Naive thymus-derived CD4-positive, alpha-beta T cell (primary cell): ENCODE measurements at regions not wholly inside any gene's neighbourhood (a gene's known extent, or its start where the extent isn't known, plus 50 kb on each side); places are given as distances from the start of the nearest gene placed in this dataset.

Experiments used
- ATAC-seq: fragments of 150-1000 bp; cut with Tn5 transposase; 2 replicates; pipeline ENCODE4 v1.10.0; 2021; ENCODE audit warnings: mild to moderate bottlenecking, moderate library complexity
- CTCF ChIA-PET: fragments of 350-600 bp; sonication (Branson Sonifier 250); formaldehyde crosslinking; loops from one replicate; lab custom pipeline; 2021; ENCODE audit warnings: antibody characterized with exemption; lab: Charles Lee
- POLR2A ChIA-PET: fragments of 350-600 bp; sonication (Branson Sonifier 250); formaldehyde crosslinking; loops from one replicate; lab custom pipeline; 2021; ENCODE audit warnings: antibody characterized with exemption, inconsistent platforms; lab: Charles Lee
- DNase-seq, 9 donors: peaks; one replicate each; pipeline versions ENCODE4 v3.0.0 to v3.0.0-alpha.2; 2020 to 2022; ENCODE audit warnings: mixed read lengths in 1 of 9
- H3K27ac ChIP-seq: one replicate; pipeline ENCODE4 v1.7.0; 2013; ENCODE audit warnings: mild to moderate bottlenecking, low read depth, low read length, moderate library complexity
- H3K27me3 ChIP-seq, 2 donors: one replicate each; pipeline ENCODE4 v1.7.0; 2013; ENCODE audit warnings: low read length in 2 of 2, mild to moderate bottlenecking in 2 of 2, moderate library complexity in 2 of 2; ENCODE audit not compliant: control insufficient read depth in 2 of 2, insufficient read depth in 2 of 2
- H3K36me3 ChIP-seq, 3 experiments: 1 replicate in 2 of 3; 2 replicates in 1 of 3; pipeline ENCODE4 v1.7.0; 2013; ENCODE audit warnings: low read length in 3 of 3, mild to moderate bottlenecking in 3 of 3, moderate library complexity in 1 of 3; ENCODE audit not compliant: insufficient read depth in 3 of 3, control insufficient read depth in 2 of 3
- H3K4me1 ChIP-seq, 2 donors: one replicate each; pipeline ENCODE4 v1.7.0; 2013; ENCODE audit warnings: low read length in 2 of 2, mild to moderate bottlenecking in 2 of 2, moderate library complexity in 1 of 2; ENCODE audit not compliant: control insufficient read depth in 2 of 2, insufficient read depth in 2 of 2
- H3K4me3 ChIP-seq: 2 replicates; pipeline ENCODE4 v1.7.0; 2013; ENCODE audit warnings: mild to moderate bottlenecking, low read length
- H3K9me3 ChIP-seq, 3 experiments: 1 replicate in 2 of 3; 2 replicates in 1 of 3; pipeline ENCODE4 v1.7.0; 2013; ENCODE audit warnings: low read length in 3 of 3; ENCODE audit not compliant: control insufficient read depth in 2 of 3
- H3K27ac Mint-ChIP-seq, 9 donors: one replicate each; pipeline ENCODE4 v1.8.0; 2020 to 2022; ENCODE audit warnings: mixed read lengths in 9 of 9, mild to moderate bottlenecking in 8 of 9, moderate library complexity in 5 of 9, inconsistent platforms in 2 of 9
- H3K27me3 Mint-ChIP-seq, 5 donors: one replicate each; pipeline ENCODE4 v1.8.0; 2021 to 2022; ENCODE audit warnings: mixed read lengths in 5 of 5, mild to moderate bottlenecking in 1 of 5
- H3K36me3 Mint-ChIP-seq, 5 donors: one replicate each; pipeline ENCODE4 v1.8.0; 2020 to 2022; ENCODE audit warnings: mixed read lengths in 5 of 5, mild to moderate bottlenecking in 3 of 5, inconsistent platforms in 1 of 5
- H3K4me1 Mint-ChIP-seq, 7 donors: one replicate each; pipeline ENCODE4 v1.8.0; 2020 to 2022; ENCODE audit warnings: mixed read lengths in 7 of 7, mild to moderate bottlenecking in 3 of 7, inconsistent platforms in 1 of 7
- H3K4me3 Mint-ChIP-seq, 10 donors: one replicate each; pipeline ENCODE4 v1.8.0; 2020 to 2022; ENCODE audit warnings: mild to moderate bottlenecking in 10 of 10, mixed read lengths in 10 of 10, moderate library complexity in 6 of 10, inconsistent platforms in 2 of 10
- H3K9me3 Mint-ChIP-seq, 11 donors: one replicate each; pipeline ENCODE4 v1.8.0; 2020 to 2022; ENCODE audit warnings: mixed read lengths in 11 of 11, mild to moderate bottlenecking in 4 of 11, inconsistent platforms in 1 of 11, moderate library complexity in 1 of 11
- intact Hi-C, 2 donors: fragments of 100-400 bp; cut with micrococcal nuclease; formaldehyde crosslinking; loops; one replicate each; pipeline ENCODE4 v1.15.1; 2023

DNA sequence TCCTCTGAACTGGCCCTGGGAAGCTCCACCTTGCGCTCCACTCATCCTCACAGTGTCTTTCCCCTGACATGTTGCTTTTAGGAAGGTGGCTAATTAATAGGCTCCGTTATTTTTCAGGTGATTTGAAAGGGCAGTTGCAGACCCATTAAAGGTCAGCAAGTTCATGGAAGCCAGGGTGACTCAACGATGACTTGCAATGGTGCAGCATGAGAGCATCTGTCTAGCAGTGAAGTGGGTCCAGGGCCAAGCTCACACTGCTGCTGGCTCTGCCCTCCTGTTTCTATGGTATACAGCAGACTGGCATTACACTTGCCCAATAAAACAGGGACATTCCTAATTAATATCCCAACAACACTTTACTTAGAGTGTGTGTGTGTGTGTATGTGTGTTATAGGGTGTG lies 68.8 kb upstream of the WDR11 start:
- H3K9me3 ChIP-seq = no peaks in the 10 kb centered on the region
- no peak overlapping the region for H3K4me3 Mint-ChIP-seq
- no peak overlapping the region for H3K27ac ChIP-seq
- H3K36me3 ChIP-seq = no peaks in the 10 kb centered on the region
- no peak for DNase-seq
- peaks cover 0 to 6% (median 0%) of the 10 kb centered on the region in 11 donors for H3K9me3 Mint-ChIP-seq
- H3K4me1 Mint-ChIP-seq = no peaks in the 10 kb centered on the region
- H3K36me3 Mint-ChIP-seq = no peaks in the 10 kb centered on the region
- no peak for ATAC-seq
- peaks cover 0 to 8% (median 5%) of the 10 kb centered on the region in 5 donors for H3K27me3 Mint-ChIP-seq
- ChIA-PET POLR2A (no interaction called here), CTCF (no interaction called here)
- no peak overlapping the region for H3K27ac Mint-ChIP-seq
- H3K4me3 ChIP-seq = no peak overlapping the region
- peaks cover 0 to 4% of the 10 kb centered on the region in 2 donors for H3K27me3 ChIP-seq
- intact Hi-C loops = no loop called here
- H3K4me1 ChIP-seq = no peaks in the 10 kb centered on the region

DNA sequence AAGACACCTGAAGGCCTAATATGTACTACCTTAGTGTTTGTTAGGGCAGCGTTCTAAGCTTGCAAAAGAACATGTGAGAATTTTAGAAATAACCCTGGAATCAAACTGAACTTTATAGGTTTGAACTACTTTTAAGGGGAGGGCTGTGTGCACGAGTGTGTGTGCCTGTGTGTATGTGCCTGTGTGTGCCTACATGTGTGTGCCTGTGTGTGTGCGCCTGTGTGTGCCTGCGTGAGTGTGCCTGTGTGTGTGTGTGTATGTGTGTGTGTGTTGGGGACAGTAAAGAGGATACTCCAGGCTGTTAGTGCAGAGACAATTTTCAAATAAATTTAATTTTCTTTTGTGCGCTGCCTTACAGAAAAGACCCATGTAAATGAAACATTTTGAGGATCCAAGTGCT lies 68.1 kb upstream of the WDR11 start:
- intact Hi-C loops = no loop called here
- Mint-ChIP-seq H3K27me3 (peaks cover 0 to 8% (median 0%) of the 10 kb centered on the region in 5 donors), H3K4me3 (no peak overlapping the region), H3K9me3 (peaks cover 0 to 6% (median 0%) of the 10 kb centered on the region in 11 donors), H3K36me3 (no peaks in the 10 kb centered on the region), H3K27ac (no peak overlapping the region), H3K4me1 (no peaks in the 10 kb centered on the region)
- Histone ChIP-seq H3K27ac (no peak overlapping the region), H3K36me3 (no peaks in the 10 kb centered on the region), H3K9me3 (no peaks in the 10 kb centered on the region), H3K4me1 (no peaks in the 10 kb centered on the region), H3K4me3 (no peak overlapping the region), H3K27me3 (peaks cover 0 to 4% of the 10 kb centered on the region in 2 donors)
- ChIA-PET CTCF (no interaction called here), POLR2A (no interaction called here)
- DNase-seq = no peak
- ATAC-seq = no peak

DNA sequence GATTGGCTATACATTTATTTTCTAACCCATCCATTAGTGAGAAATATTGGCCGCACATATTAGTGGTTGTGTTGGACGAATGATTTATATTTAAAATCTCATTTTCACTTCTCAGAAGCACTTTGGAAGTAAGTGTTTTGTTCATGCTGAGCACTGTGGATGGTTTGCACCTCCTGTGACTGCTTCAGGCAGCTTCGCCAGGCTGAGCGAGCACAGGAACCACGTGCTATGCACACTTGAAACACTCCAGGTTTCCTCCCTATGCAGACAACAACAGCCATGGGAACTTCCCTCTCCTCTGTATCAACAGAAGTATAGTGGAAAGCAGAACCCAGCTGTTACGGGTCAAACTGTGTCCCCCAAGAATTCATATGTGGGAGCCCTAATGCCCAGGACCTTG lies 67.3 kb upstream of the WDR11 start:
- Mint-ChIP-seq H3K27me3 (peaks cover 0 to 8% (median 0%) of the 10 kb centered on the region in 5 donors), H3K27ac (no peak overlapping the region), H3K9me3 (peaks cover 0 to 6% (median 0%) of the 10 kb centered on the region in 11 donors), H3K4me1 (no peaks in the 10 kb centered on the region), H3K36me3 (no peaks in the 10 kb centered on the region), H3K4me3 (no peak overlapping the region)
- Histone ChIP-seq H3K27ac (no peak overlapping the region), H3K27me3 (peaks cover 0 to 4% of the 10 kb centered on the region in 2 donors), H3K4me1 (no peaks in the 10 kb centered on the region), H3K4me3 (no peak overlapping the region), H3K36me3 (no peaks in the 10 kb centered on the region), H3K9me3 (no peaks in the 10 kb centered on the region)
- intact Hi-C loops = no loop called here
- POLR2A ChIA-PET = no interaction called here
- no peak for DNase-seq
- ATAC-seq = no peak
- CTCF ChIA-PET = no interaction called here

DNA sequence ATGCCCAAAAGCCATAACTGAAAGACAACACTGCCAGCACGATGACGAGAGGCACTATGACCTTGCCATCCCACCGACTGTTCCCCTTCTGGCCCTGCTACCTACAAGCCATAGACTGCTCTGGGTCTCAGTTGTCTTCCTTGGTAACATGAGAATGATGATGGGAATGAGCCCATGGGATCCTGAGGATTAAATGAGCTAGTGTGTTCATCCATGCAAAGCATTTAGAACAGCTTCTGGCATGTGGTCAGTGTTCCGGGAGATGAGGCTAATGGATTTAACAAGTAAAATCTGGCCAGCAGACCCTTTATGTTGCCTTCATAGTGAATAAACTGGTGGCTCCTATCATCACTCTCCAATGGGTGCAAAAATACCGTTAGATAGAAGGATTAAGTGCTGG lies 62.4 kb upstream of the WDR11 start:
- DNase-seq (no peak), ATAC-seq (no peak)
- Mint-ChIP-seq H3K27me3 (peaks cover 0 to 25% (median 11%) of the 10 kb centered on the region in 5 donors), H3K27ac (no peak overlapping the region), H3K36me3 (no peaks in the 10 kb centered on the region), H3K4me1 (peaks cover 0 to 3% (median 0%) of the 10 kb centered on the region in 7 donors), H3K9me3 (peaks cover 0 to 6% (median 0%) of the 10 kb centered on the region in 11 donors), H3K4me3 (no peak overlapping the region)
- Histone ChIP-seq H3K27ac (no peak overlapping the region), H3K4me1 (no peaks in the 10 kb centered on the region), H3K4me3 (no peak overlapping the region), H3K9me3 (no peaks in the 10 kb centered on the region), H3K27me3 (peaks cover 0 to 4% of the 10 kb centered on the region in 2 donors), H3K36me3 (no peaks in the 10 kb centered on the region)
- intact Hi-C loops = no loop called here
- CTCF ChIA-PET = no interaction called here
- POLR2A ChIA-PET = no interaction called here

- no peak overlapping the region for H3K4me3 ChIP-seq
- POLR2A ChIA-PET = no interaction called here
- Mint-ChIP-seq H3K4me1 (peaks cover 0 to 3% (median 0%) of the 10 kb centered on the region in 7 donors), H3K36me3 (no peaks in the 10 kb centered on the region), H3K27me3 (peaks cover 0 to 32% (median 15%) of the 10 kb centered on the region in 5 donors), H3K4me3 (no peak overlapping the region), H3K9me3 (peaks cover 0 to 6% (median 0%) of the 10 kb centered on the region in 11 donors), H3K27ac (no peak overlapping the region)
- H3K27me3 ChIP-seq = peaks cover 0 to 4% of the 10 kb centered on the region in 2 donors
- no peaks in the 10 kb centered on the region for H3K36me3 ChIP-seq
- intact Hi-C loops = no loop called here
- no peaks in the 10 kb centered on the region for H3K9me3 ChIP-seq
- peak; percentile 75 for ATAC-seq
- CTCF ChIA-PET = no interaction called here
- DNase-seq = no peak
- no peaks in the 10 kb centered on the region for H3K4me1 ChIP-seq
- H3K27ac ChIP-seq = no peak overlapping the region
These were observed 61.6 kb upstream of the WDR11 start for GRCh38 chr10:120789303-120790203.

DNA sequence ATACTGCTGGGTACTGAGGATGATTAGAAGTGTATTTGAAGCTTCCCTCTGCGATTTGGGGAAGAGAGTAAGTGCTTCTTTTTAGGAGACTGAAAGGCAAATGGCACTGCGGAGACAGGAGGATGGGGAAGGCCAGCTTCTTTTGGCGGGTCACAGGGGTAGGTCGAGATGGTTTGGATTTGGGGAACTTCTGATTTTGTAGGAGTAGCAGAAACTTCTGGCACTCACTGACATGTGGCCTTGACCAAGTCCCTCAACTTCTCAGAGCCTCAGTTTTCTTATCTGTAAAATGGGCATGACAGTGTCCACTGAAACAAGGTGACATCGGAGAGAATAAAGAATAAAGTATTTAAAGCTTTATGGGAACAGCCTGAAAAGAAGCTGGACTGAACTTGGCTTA lies 59.8 kb upstream of the WDR11 start:
- H3K27me3 Mint-ChIP-seq = peaks cover 0 to 38% (median 15%) of the 10 kb centered on the region in 5 donors
- H3K36me3 ChIP-seq = no peaks in the 10 kb centered on the region
- ChIA-PET POLR2A (no interaction called here), CTCF (no interaction called here)
- no peak for ATAC-seq
- DNase-seq = no peak
- H3K9me3 ChIP-seq = no peaks in the 10 kb centered on the region
- no peak overlapping the region for H3K4me3 Mint-ChIP-seq
- H3K27ac ChIP-seq = no peak overlapping the region
- no peaks in the 10 kb centered on the region for H3K9me3 Mint-ChIP-seq
- H3K27me3 ChIP-seq = peaks cover 0 to 4% of the 10 kb centered on the region in 2 donors
- H3K27ac Mint-ChIP-seq = no peak overlapping the region
- no peaks in the 10 kb centered on the region for H3K36me3 Mint-ChIP-seq
- intact Hi-C loops = no loop called here
- H3K4me1 Mint-ChIP-seq = peaks cover 0 to 3% (median 0%) of the 10 kb centered on the region in 7 donors
- no peak overlapping the region for H3K4me3 ChIP-seq
- no peaks in the 10 kb centered on the region for H3K4me1 ChIP-seq

DNA sequence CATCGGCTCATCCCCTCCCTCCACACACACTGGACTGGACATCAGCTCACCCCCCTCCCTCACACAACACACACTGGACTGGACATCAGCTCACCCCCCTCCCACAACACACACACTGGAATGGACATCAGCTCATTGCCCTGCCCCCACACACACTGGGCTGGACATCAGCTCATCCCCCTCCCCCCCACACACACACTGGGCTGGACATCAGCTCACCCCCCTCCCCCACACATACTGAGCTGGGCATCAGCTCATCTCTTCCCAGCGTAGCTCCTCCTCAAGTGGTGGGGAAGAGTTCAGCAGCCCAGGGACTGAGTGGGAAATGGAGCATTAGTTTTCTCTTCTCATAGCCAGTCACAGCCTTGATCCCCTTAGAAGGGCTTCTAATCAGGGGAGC lies 58.1 kb upstream of the WDR11 start:
- ATAC-seq = no peak
- H3K27me3 Mint-ChIP-seq = peaks cover 0 to 38% (median 14%) of the 10 kb centered on the region in 5 donors
- POLR2A ChIA-PET = no interaction called here
- H3K4me1 ChIP-seq = no peaks in the 10 kb centered on the region
- peaks cover 0 to 6% (median 0%) of the 10 kb centered on the region in 11 donors for H3K9me3 Mint-ChIP-seq
- no peak for DNase-seq
- H3K4me1 Mint-ChIP-seq = peaks cover 0 to 3% (median 0%) of the 10 kb centered on the region in 7 donors
- no peaks in the 10 kb centered on the region for H3K9me3 ChIP-seq
- intact Hi-C loops = no loop called here
- H3K36me3 ChIP-seq = no peaks in the 10 kb centered on the region
- no peak overlapping the region for H3K4me3 ChIP-seq
- H3K36me3 Mint-ChIP-seq = no peaks in the 10 kb centered on the region
- no peak overlapping the region for H3K4me3 Mint-ChIP-seq
- no peak overlapping the region for H3K27ac Mint-ChIP-seq
- H3K27me3 ChIP-seq = no peaks in the 10 kb centered on the region
- CTCF ChIA-PET = no interaction called here
- no peak overlapping the region for H3K27ac ChIP-seq
